HCT116 (cell line): ENCODE measurements at regions not wholly inside any gene's neighbourhood (a gene's known extent, or its start where the extent isn't known, plus 50 kb on each side); places are given as distances from the start of the nearest gene placed in this dataset.

Experiments used
- ATAC-seq: fragments of 200-7000 bp; cut with Tn5 transposase; 2 replicates; pipeline ENCODE4 v1.9.1; 2020; ENCODE audit warnings: mild to moderate bottlenecking, moderate library complexity
- BruUV-seq: library from RNA; stranded (reverse); fragments of 400-500 nt; replicated peaks from 2 replicates; lab custom pipeline; 2021; lab: Mats Ljungman, UMichigan
- CTCF ChIA-PET: fragments of 300-600 bp; sonication (Branson Sonifier 250); formaldehyde crosslinking; loops from one replicate; lab custom pipeline; 2021; ENCODE audit warnings: antibody characterized with exemption; lab: Charles Lee
- POLR2A ChIA-PET: fragments of 300-600, 350-600 bp; sonication (Branson Sonifier 250); formaldehyde crosslinking; loops from one replicate; lab custom pipeline; 2021; ENCODE audit warnings: antibody characterized with exemption; lab: Charles Lee
- RAD21 ChIA-PET, 2 experiments: fragments of 300-600 bp; sonication (Branson Sonifier 250); formaldehyde crosslinking; loops; one replicate each; lab custom pipeline; 2023; ENCODE audit warnings: low total read pairs in 2 of 2; ENCODE audit not compliant: uncharacterized antibody in 2 of 2, unreplicated experiment in 2 of 2, low non-redundant PET in 1 of 2; lab: Charles Lee
- DNase-seq: peaks from one replicate; pipeline ENCODE4 v3.0.0-alpha.2; 2010; ENCODE audit warnings: low read depth, low spot score
- H2AFZ ChIP-seq: fragments of 200-600 bp; shearing (Covaris generic), sonication (generic); 2 replicates; pipeline ENCODE4 v1.6.1; 2017; ENCODE audit warnings: low read depth, mixed run types, mixed read lengths, antibody characterized with exemption, low read length; ENCODE audit not compliant: poor library complexity, severe bottlenecking
- H3K27ac ChIP-seq: 2 replicates; pipeline ENCODE4 v1.5.1; 2012; ENCODE audit warnings: low read depth, low read length
- H3K27me3 ChIP-seq: fragments of 200-600 bp; sonication (generic); 2 replicates; pipeline ENCODE4 v1.6.1; 2016; ENCODE audit warnings: mixed run types, low read length, mixed read lengths; ENCODE audit not compliant: insufficient read depth
- H3K36me3 ChIP-seq, 2 experiments: fragments of 200-500 bp in 1 of 2; fragments of 200-600 bp in 1 of 2; sonication (Bioruptor generic) in 1 of 2; sonication (generic) in 1 of 2; 2 replicates each; pipeline versions ENCODE4 v1.5.1 to v1.6.1; 2014 to 2016; ENCODE audit warnings: low read length in 2 of 2, inconsistent platforms in 1 of 2, mixed read lengths in 1 of 2, mixed run types in 1 of 2; ENCODE audit not compliant: insufficient read depth in 2 of 2, control insufficient read depth in 1 of 2
- H3K4me1 ChIP-seq, 2 experiments: fragments of 200-600 bp in 1 of 2; sonication (generic) in 1 of 2; 2 replicates each; pipeline versions ENCODE4 v1.5.1 to v1.6.1; 2012 to 2017; ENCODE audit warnings: low read length in 2 of 2, inconsistent platforms in 1 of 2, mild to moderate bottlenecking in 1 of 2, mixed read lengths in 1 of 2, mixed run types in 1 of 2, moderate library complexity in 1 of 2; ENCODE audit not compliant: insufficient read depth in 2 of 2, control insufficient read depth in 1 of 2
- H3K4me2 ChIP-seq: fragments of 200-600 bp; sonication (generic); 2 replicates; pipeline ENCODE4 v1.6.1; 2017; ENCODE audit warnings: mixed run types, low read length, mixed read lengths
- H3K4me3 ChIP-seq, 2 experiments: fragments of 200-600 bp in 1 of 2; sonication (generic) in 1 of 2; replicated peaks in 1 of 2; 2 replicates each; pipeline ENCODE4 v1.5.1; 2011 to 2016; ENCODE audit warnings: low read length in 2 of 2, control low read depth in 1 of 2, low read depth in 1 of 2, mild to moderate bottlenecking in 1 of 2, mixed read lengths in 1 of 2, mixed run types in 1 of 2
- H3K79me2 ChIP-seq: fragments of 200-600 bp; sonication (generic); 2 replicates; pipeline ENCODE4 v1.6.1; 2017; ENCODE audit warnings: mild to moderate bottlenecking, mixed run types, low read length, moderate library complexity, mixed read lengths; ENCODE audit not compliant: insufficient read depth
- H3K9ac ChIP-seq: fragments of 200-600 bp; sonication (generic); 2 replicates; pipeline ENCODE4 v1.6.1; 2016; ENCODE audit warnings: low read length, mixed read lengths
- H3K9me2 ChIP-seq: fragments of 200-600 bp; sonication (generic), shearing (Covaris generic); 2 replicates; pipeline ENCODE4 v1.6.1; 2017; ENCODE audit warnings: mixed run types, mild to moderate bottlenecking, moderate library complexity; ENCODE audit not compliant: insufficient read depth
- H3K9me3 ChIP-seq, 2 experiments: fragments of 200-500 bp in 1 of 2; fragments of 200-600 bp in 1 of 2; sonication (Bioruptor generic) in 1 of 2; sonication (generic) in 1 of 2; 2 replicates each; pipeline ENCODE4 v1.6.1; 2014 to 2017; ENCODE audit warnings: low read length in 2 of 2, mixed read lengths in 2 of 2, inconsistent platforms in 1 of 2, low read depth in 1 of 2, mild to moderate bottlenecking in 1 of 2, mixed run types in 1 of 2, moderate library complexity in 1 of 2; ENCODE audit not compliant: control insufficient read depth in 1 of 2, insufficient read depth in 1 of 2
- H4K20me1 ChIP-seq: fragments of 200-600 bp; sonication (generic), shearing (Covaris generic); 2 replicates; pipeline ENCODE4 v1.6.1; 2017; ENCODE audit warnings: mixed run types, mild to moderate bottlenecking, moderate library complexity; ENCODE audit not compliant: insufficient read depth
- EZH2phosphoT487 ChIP-seq: fragments of 200-600 bp; IDR thresholded peaks from 2 replicates; pipeline ENCODE4 v1.6.1; 2018; ENCODE audit warnings: antibody characterized with exemption, borderline replicate concordance
- REST ChIP-seq: IDR thresholded peaks from 2 replicates; pipeline ENCODE4 v1.6.1; 2012; ENCODE audit warnings: low read depth
- SIN3A ChIP-seq: IDR thresholded peaks from 2 replicates; pipeline ENCODE4 v1.6.1; 2012; ENCODE audit warnings: low read depth
- SRF ChIP-seq: IDR thresholded peaks from 2 replicates; pipeline ENCODE4 v1.6.1; 2012; ENCODE audit warnings: low read depth
- YY1 ChIP-seq: IDR thresholded peaks from 2 replicates; pipeline ENCODE4 v1.6.1; 2011; ENCODE audit warnings: low read length, low read depth, moderate library complexity, mild to moderate bottlenecking; ENCODE audit not compliant: insufficient replicate concordance; ENCODE audit errors: extremely low read depth
- intact Hi-C: fragments of 100-400 bp; cut with micrococcal nuclease; formaldehyde crosslinking; loops from 2 replicates; pipeline ENCODE4 v1.10.0; 2022
- TF ChIP-seq, protein P1 (sequence below): IDR thresholded peaks from 2 replicates; pipeline ENCODE4 v1.6.1; 2012

DNA sequence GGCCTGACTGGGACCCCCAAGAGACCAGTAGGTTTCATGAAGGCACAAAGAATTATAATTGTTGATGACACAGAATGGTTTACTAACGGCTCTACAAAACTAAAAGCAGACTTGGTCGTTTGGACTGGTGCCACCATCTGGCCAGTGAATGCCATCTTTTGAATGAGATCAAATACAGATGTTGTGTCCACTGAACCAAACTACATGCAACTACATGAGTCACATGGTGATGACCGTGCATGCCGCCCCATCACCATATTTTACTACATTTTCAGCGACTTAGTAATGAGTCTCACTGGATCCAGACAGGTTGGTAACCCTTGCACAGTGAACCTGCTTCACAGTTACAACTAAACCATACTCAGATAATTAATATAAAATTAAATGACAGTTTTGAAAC, 803.3 kb downstream of the DIPK2A start (continued):
- no peak for TF ChIP-seq EZH2phosphoT487
- TF ChIP-seq REST = no peak
- TF ChIP-seq, all 23 proteins: peak for 0

- no peak overlapping the region for H3K4me3 ChIP-seq
- H3K79me2 ChIP-seq = no peaks in the 10 kb centered on the region
- no peaks in the 10 kb centered on the region for H4K20me1 ChIP-seq
- no peak overlapping the region for H3K27ac ChIP-seq
- no peak for DNase-seq
- no peak overlapping the region for H3K4me2 ChIP-seq
- CTCF ChIA-PET = interaction anchor here (0.9 kb wide), 1 partner anchor 800 kb away, joined by 3 read pairs; no protein-coding TSS in a partner anchor
- POLR2A ChIA-PET = no interaction called here
- H3K9me2 ChIP-seq = no peaks in the 10 kb centered on the region
- no peak overlapping the region for H2AFZ ChIP-seq
- no peaks in the 10 kb centered on the region for H3K27me3 ChIP-seq
- TF ChIP-seq, protein P1, sequence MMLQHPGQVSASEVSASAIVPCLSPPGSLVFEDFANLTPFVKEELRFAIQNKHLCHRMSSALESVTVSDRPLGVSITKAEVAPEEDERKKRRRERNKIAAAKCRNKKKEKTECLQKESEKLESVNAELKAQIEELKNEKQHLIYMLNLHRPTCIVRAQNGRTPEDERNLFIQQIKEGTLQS = no peak
- TF ChIP-seq EZH2phosphoT487 = no peak
- TF ChIP-seq YY1 = no peak
- TF ChIP-seq SRF = no peak
- TF ChIP-seq SIN3A = no peak
- intact Hi-C loops = no loop called here
- RAD21 ChIA-PET = no interaction called here
- ATAC-seq = no peak
- no peaks in the 10 kb centered on the region for H3K4me1 ChIP-seq
- no peaks in the 10 kb centered on the region for H3K9me3 ChIP-seq
- no TSS peak for BruUV-seq
- H3K36me3 ChIP-seq = no peaks in the 10 kb centered on the region
- no peak overlapping the region for H3K9ac ChIP-seq
Observed at GRCh38 chr3:144775551-144775950, 803.9 kb downstream of the DIPK2A start.
